IMR-90 (cell line): ENCODE measurements at regions not wholly inside any gene's neighbourhood (a gene's known extent, or its start where the extent isn't known, plus 50 kb on each side); places are given as distances from the start of the nearest gene placed in this dataset.

Experiments used
- ATAC-seq: fragments of 200-7000 bp; cut with Tn5 transposase; 2 replicates; pipeline ENCODE4 v1.9.1; 2020; ENCODE audit warnings: low read depth, mild to moderate bottlenecking, moderate library complexity
- BruUV-seq: library from RNA; stranded (reverse); fragments of 400-500 nt; replicated peaks from 2 replicates; lab custom pipeline; 2021; lab: Mats Ljungman, UMichigan
- CTCF ChIA-PET: fragments of 300-600 bp; formaldehyde crosslinking; extraction: SDS; loops from one replicate; lab custom pipeline; 2021; ENCODE audit warnings: antibody characterized with exemption; lab: Yijun Ruan, JAX
- POLR2A ChIA-PET: fragments of 300-600 bp; sonication (Branson Sonifier 250); formaldehyde crosslinking; loops from one replicate; lab custom pipeline; 2022; ENCODE audit warnings: antibody characterized with exemption; ENCODE audit not compliant: unreplicated experiment; lab: Charles Lee
- DNase-seq: peaks from one replicate; pipeline ENCODE4 v3.0.0; 2013
- H2AFZ ChIP-seq: replicated peaks from 2 replicates; pipeline ENCODE3; 2013; ENCODE audit warnings: low read length, mild to moderate bottlenecking; ENCODE audit not compliant: poor library complexity
- H2AK5ac ChIP-seq: 2 replicates; pipeline ENCODE4 v1.6.1; 2013; ENCODE audit warnings: low read depth, low read length, inconsistent platforms
- H2AK9ac ChIP-seq: replicated peaks from 2 replicates; pipeline ENCODE3; 2013; ENCODE audit warnings: mild to moderate bottlenecking, low read depth, low read length, moderate library complexity; ENCODE audit not compliant: poor library complexity
- H2BK120ac ChIP-seq: 2 replicates; pipeline ENCODE4 v1.6.1; 2013; ENCODE audit warnings: low read depth, low read length, inconsistent platforms
- H2BK15ac ChIP-seq: 3 replicates; pipeline ENCODE4 v1.6.1; 2013; ENCODE audit warnings: low read depth, low read length, inconsistent platforms
- H2BK20ac ChIP-seq: 2 replicates; pipeline ENCODE4 v1.6.1; 2013; ENCODE audit warnings: low read depth, mild to moderate bottlenecking, inconsistent platforms, low read length, moderate library complexity
- H2BK5ac ChIP-seq: 2 replicates; pipeline ENCODE4 v1.6.1; 2013; ENCODE audit warnings: mild to moderate bottlenecking, low read depth, low read length, inconsistent platforms; ENCODE audit not compliant: poor library complexity, severe bottlenecking
- H3K14ac ChIP-seq: replicated peaks from 2 replicates; pipeline ENCODE4 v1.6.1; 2013; ENCODE audit warnings: low read depth, low read length, inconsistent platforms
- H3K18ac ChIP-seq: 2 replicates; pipeline ENCODE4 v1.6.1; 2013; ENCODE audit warnings: low read depth, low read length, control low read depth
- H3K23ac ChIP-seq: 2 replicates; pipeline ENCODE4 v1.6.1; 2013; ENCODE audit warnings: low read depth, low read length, inconsistent platforms
- H3K27ac ChIP-seq: 2 replicates; pipeline ENCODE4 v1.5.1; 2013; ENCODE audit warnings: mild to moderate bottlenecking, control low read depth, low read length; ENCODE audit not compliant: insufficient read depth
- H3K27me3 ChIP-seq: 2 replicates; pipeline ENCODE4 v1.6.1; 2013; ENCODE audit warnings: low read length; ENCODE audit not compliant: control insufficient read depth, insufficient read depth
- H3K36me3 ChIP-seq: 2 replicates; pipeline ENCODE4 v1.6.1; 2013; ENCODE audit warnings: low read length, mixed read lengths; ENCODE audit not compliant: control insufficient read depth, insufficient read depth
- H3K4ac ChIP-seq: 2 replicates; pipeline ENCODE4 v1.6.1; 2013; ENCODE audit warnings: low read depth, low read length, inconsistent platforms
- H3K4me1 ChIP-seq: 2 replicates; pipeline ENCODE4 v1.6.1; 2013; ENCODE audit warnings: low read length, mixed read lengths; ENCODE audit not compliant: control insufficient read depth, insufficient read depth
- H3K4me2 ChIP-seq: 2 replicates; pipeline ENCODE4 v1.6.1; 2013; ENCODE audit warnings: low read depth, mild to moderate bottlenecking, control low read depth, low read length, moderate library complexity
- H3K4me3 ChIP-seq: 2 replicates; pipeline ENCODE4 v1.5.1; 2013; ENCODE audit warnings: low read depth, mild to moderate bottlenecking, control low read depth, low read length, moderate library complexity; ENCODE audit not compliant: insufficient read depth
- H3K56ac ChIP-seq: 2 replicates; pipeline ENCODE4 v1.6.1; 2013; ENCODE audit warnings: low read length, inconsistent platforms; ENCODE audit not compliant: insufficient read depth; ENCODE audit errors: extremely low read depth
- H3K79me1 ChIP-seq, 2 experiments: 2 replicates each; pipeline ENCODE4 v1.6.1; 2013; ENCODE audit warnings: low read length in 2 of 2, inconsistent platforms in 1 of 2, low read depth in 1 of 2
- H3K9ac ChIP-seq: 2 replicates; pipeline ENCODE4 v1.6.1; 2013; ENCODE audit warnings: low read depth, low read length, control low read depth
- H3K9me1 ChIP-seq: 2 replicates; pipeline ENCODE4 v1.6.1; 2013; ENCODE audit warnings: low read length, inconsistent platforms; ENCODE audit not compliant: insufficient read depth
- H3K9me3 ChIP-seq: 2 replicates; pipeline ENCODE4 v1.6.1; 2013; ENCODE audit warnings: low read length; ENCODE audit not compliant: control insufficient read depth, insufficient read depth
- H4K20me1 ChIP-seq: 2 replicates; pipeline ENCODE4 v1.6.1; 2013; ENCODE audit warnings: low read length, inconsistent platforms; ENCODE audit not compliant: insufficient read depth
- H4K5ac ChIP-seq: 2 replicates; pipeline ENCODE4 v1.6.1; 2013; ENCODE audit warnings: mild to moderate bottlenecking, low read depth, low read length, control low read depth
- H4K8ac ChIP-seq, 2 experiments: 2 replicates each; pipeline ENCODE4 v1.6.1; 2013; ENCODE audit warnings: low read depth in 2 of 2, low read length in 2 of 2, control low read depth in 1 of 2, inconsistent platforms in 1 of 2
- H4K91ac ChIP-seq: 2 replicates; pipeline ENCODE4 v1.6.1; 2013; ENCODE audit warnings: low read depth, low read length, inconsistent platforms; ENCODE audit not compliant: insufficient read depth
- CEBPB ChIP-seq: IDR thresholded peaks from 2 replicates; pipeline ENCODE4 v1.6.1; 2012; ENCODE audit warnings: low read depth, low read length, improper control_type of control experiment
- FOS ChIP-seq: fragments of 150-350 bp; IDR thresholded peaks from 2 replicates; pipeline ENCODE4 v1.6.1; 2016; ENCODE audit warnings: low read depth, low read length
- MXI1 ChIP-seq: IDR thresholded peaks from 2 replicates; pipeline ENCODE4 v1.6.1; 2012; ENCODE audit warnings: low read depth, mild to moderate bottlenecking, low read length, moderate library complexity, borderline replicate concordance
- SMC3 ChIP-seq: fragments of 150-350 bp; IDR thresholded peaks from 2 replicates; pipeline ENCODE4 v1.6.1; 2016; ENCODE audit warnings: low read depth, mild to moderate bottlenecking, antibody characterized with exemption, low read length, moderate library complexity
- WGBS, 2 experiments: methylation state at CpG; one replicate each; pipeline versions ENCODE4 v1.1.5 to v1.1.7; 2013; ENCODE audit warnings: missing lambda C conversion rate in 2 of 2; ENCODE audit not compliant: insufficient read length in 1 of 2; ENCODE audit errors: extremely low coverage in 2 of 2; 5-methylcytosine and 5-hydroxymethylcytosine counted together
- dilution Hi-C: fragments of 300-500 bp; cut with HindIII; formaldehyde crosslinking; loops from one replicate; pipeline ENCODE4 v1.14.3; 2018; ENCODE audit warnings: low sequenced_read_pairs; ENCODE audit not compliant: unreplicated experiment
- in situ Hi-C: fragments of 300-500 bp; cut with MboI; formaldehyde crosslinking; loops from 3 replicates; pipeline ENCODE4 v1.14.3; 2019; ENCODE audit warnings: low sequenced_read_pairs, inconsistent platforms, mixed read lengths
- intact Hi-C: fragments of 100-400 bp; cut with micrococcal nuclease; formaldehyde crosslinking; loops from 2 replicates; pipeline ENCODE4 v1.10.0; 2022

- no peaks in the 10 kb centered on the region for H3K4me1 ChIP-seq
- H2BK20ac ChIP-seq: no peak overlapping the region
- no peak overlapping the region for H3K18ac ChIP-seq
- H2BK15ac ChIP-seq: no peak overlapping the region
- H3K9ac ChIP-seq: no peak overlapping the region
- ChIA-PET POLR2A (no interaction called here), CTCF (no interaction called here)
- no TSS peak for BruUV-seq
- H3K27ac ChIP-seq: no peak overlapping the region
- in situ Hi-C loops (no loop called here), intact Hi-C loops (no loop called here), dilution Hi-C loops (no loop called here)
- no peak overlapping the region for H3K56ac ChIP-seq
- peaks cover 11% of the 10 kb centered on the region for H3K9me3 ChIP-seq
- H3K9me1 ChIP-seq: no peaks in the 10 kb centered on the region
- no peak overlapping the region for H2BK120ac ChIP-seq
- H4K20me1 ChIP-seq: no peaks in the 10 kb centered on the region
- H3K27me3 ChIP-seq: no peaks in the 10 kb centered on the region
- no peak overlapping the region for H2AFZ ChIP-seq
- H3K4me2 ChIP-seq: no peak overlapping the region
- no peak overlapping the region for H4K91ac ChIP-seq
- WGBS, 2 experiments: no CpG with 5 or more reads among the region's 1 CpG
- TF ChIP-seq CEBPB (no peak), SMC3 (no peak), MXI1 (no peak), FOS (no peak)
- no peak overlapping the region for H4K5ac ChIP-seq
- H3K14ac ChIP-seq: no peak overlapping the region
- no peak for ATAC-seq
- no peak overlapping the region for H2AK9ac ChIP-seq
- no peak overlapping the region for H3K23ac ChIP-seq
- H3K4me3 ChIP-seq: no peak overlapping the region
- no peak overlapping the region for H2BK5ac ChIP-seq
- H3K79me1 ChIP-seq: no peaks in the 10 kb centered on the region
- no peak overlapping the region for H4K8ac ChIP-seq
- no peak overlapping the region for H2AK5ac ChIP-seq
- H3K36me3 ChIP-seq: no peaks in the 10 kb centered on the region
- no peak overlapping the region for H3K4ac ChIP-seq
- DNase-seq: no peak
These were observed 1013.4 kb upstream of the COX7C start for GRCh38 chr5:85604378-85604777.
